Thyroid gland (tissue), 4 donors: ENCODE measurements at regions not wholly inside any gene's neighbourhood (a gene's known extent, or its start where the extent isn't known, plus 50 kb on each side); places are given as distances from the start of the nearest gene placed in this dataset.

ENCODE experiments used
- DNase-seq, 2 donors: peaks; one replicate each; pipeline ENCODE4 v3.0.0-alpha.2; 2019
- H3K27ac ChIP-seq, 3 donors: fragments of 200-600 bp; sonication (generic); 1 replicate in 2 of 3; 2 replicates in 1 of 3; pipeline ENCODE4 v1.5.1; 2016 to 2019; ENCODE audit warnings: mild to moderate bottlenecking in 1 of 3, moderate library complexity in 1 of 3
- H3K27me3 ChIP-seq: fragments of 200-600 bp; sonication (generic); one replicate; pipeline ENCODE4 v1.5.1; 2019
- H3K36me3 ChIP-seq, 2 donors: fragments of 200-600 bp; sonication (generic); one replicate each; pipeline ENCODE4 v1.5.1; 2016 to 2019
- H3K4me1 ChIP-seq, 2 donors: fragments of 200-600 bp; sonication (generic); one replicate each; pipeline ENCODE4 v1.5.1; 2017 to 2019
- H3K4me3 ChIP-seq, 3 donors: fragments of 200-600 bp; sonication (generic); replicated peaks in 1 of 3; 1 replicate in 2 of 3; 2 replicates in 1 of 3; pipeline ENCODE4 v1.5.1; 2016; ENCODE audit warnings: mild to moderate bottlenecking in 1 of 3
- H3K9me3 ChIP-seq: fragments of 200-600 bp; sonication (generic); one replicate; pipeline ENCODE4 v1.5.1; 2017
- POLR2A ChIP-seq, 2 donors: fragments of 450-650 bp; IDR thresholded peaks; one replicate each; pipeline ENCODE4 v1.6.1; 2017; ENCODE audit warnings: antibody characterized with exemption in 2 of 2, mild to moderate bottlenecking in 2 of 2, moderate library complexity in 1 of 2
- WGBS, 2 donors: methylation state at CpG; one replicate each; pipeline ENCODE4 v1.1.5; 2017; 5-methylcytosine and 5-hydroxymethylcytosine counted together
- intact Hi-C: fragments of 100-400 bp; cut with DNase I; formaldehyde crosslinking; loops from one replicate; pipeline ENCODE4 v1.15.1; 2023
- TF ChIP-seq, protein P1 (sequence below), 6 experiments: fragments of 200-600 bp in 3 of 6; fragments of 450-650 bp in 3 of 6; sonication (generic) in 3 of 6; IDR thresholded peaks; one replicate each; pipeline ENCODE4 v1.5.1; 2016 to 2019; ENCODE audit warnings: antibody characterized with exemption in 6 of 6, mild to moderate bottlenecking in 2 of 6, inconsistent platforms in 1 of 6, moderate library complexity in 1 of 6

GRCh38 chr13:79709471-79709870 is 228.5 kb downstream of the NDFIP2 start:
- TF ChIP-seq POLR2A (IDR thresholded peaks at IDR 0.05), result no peak
- TF ChIP-seq, protein P1, sequence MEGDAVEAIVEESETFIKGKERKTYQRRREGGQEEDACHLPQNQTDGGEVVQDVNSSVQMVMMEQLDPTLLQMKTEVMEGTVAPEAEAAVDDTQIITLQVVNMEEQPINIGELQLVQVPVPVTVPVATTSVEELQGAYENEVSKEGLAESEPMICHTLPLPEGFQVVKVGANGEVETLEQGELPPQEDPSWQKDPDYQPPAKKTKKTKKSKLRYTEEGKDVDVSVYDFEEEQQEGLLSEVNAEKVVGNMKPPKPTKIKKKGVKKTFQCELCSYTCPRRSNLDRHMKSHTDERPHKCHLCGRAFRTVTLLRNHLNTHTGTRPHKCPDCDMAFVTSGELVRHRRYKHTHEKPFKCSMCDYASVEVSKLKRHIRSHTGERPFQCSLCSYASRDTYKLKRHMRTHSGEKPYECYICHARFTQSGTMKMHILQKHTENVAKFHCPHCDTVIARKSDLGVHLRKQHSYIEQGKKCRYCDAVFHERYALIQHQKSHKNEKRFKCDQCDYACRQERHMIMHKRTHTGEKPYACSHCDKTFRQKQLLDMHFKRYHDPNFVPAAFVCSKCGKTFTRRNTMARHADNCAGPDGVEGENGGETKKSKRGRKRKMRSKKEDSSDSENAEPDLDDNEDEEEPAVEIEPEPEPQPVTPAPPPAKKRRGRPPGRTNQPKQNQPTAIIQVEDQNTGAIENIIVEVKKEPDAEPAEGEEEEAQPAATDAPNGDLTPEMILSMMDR (IDR thresholded peaks at IDR 0.05), result no peak
- no peak for DNase-seq
- no peaks in the 10 kb centered on the region for H3K36me3 ChIP-seq
- no peak overlapping the region for H3K4me3 ChIP-seq
- no peaks in the 10 kb centered on the region for H3K9me3 ChIP-seq
- H3K27ac ChIP-seq, result no peak overlapping the region
- WGBS, 2 donors, result 70 to 84% methylated on average over 2 of the region's 2 CpGs
- peaks cover 0 to 7% of the 10 kb centered on the region in 2 donors for H3K4me1 ChIP-seq
- no peaks in the 10 kb centered on the region for H3K27me3 ChIP-seq
- intact Hi-C loops, result no loop called here

- H3K27ac ChIP-seq, result no peak overlapping the region
- WGBS, 2 donors, result 95% methylated on average over 1 of the region's 1 CpG
- H3K4me1 ChIP-seq, result no peaks in the 10 kb centered on the region
These were observed 222.8 kb downstream of the NDFIP2 start for GRCh38 chr13:79703772-79704171.

GRCh38 chr13:79695754-79696153 is 214.8 kb downstream of the NDFIP2 start:
- Histone ChIP-seq H3K4me1 (peaks cover 0 to 6% of the 10 kb centered on the region in 2 donors), H3K27ac (no peak overlapping the region), H3K36me3 (no peaks in the 10 kb centered on the region), H3K9me3 (no peaks in the 10 kb centered on the region), H3K27me3 (no peaks in the 10 kb centered on the region), H3K4me3 (no peak overlapping the region)
- TF ChIP-seq, protein P1 (IDR thresholded peaks at IDR 0.05), result no peak
- TF ChIP-seq POLR2A (IDR thresholded peaks at IDR 0.05), result no peak
- no peak for DNase-seq
- intact Hi-C loops, result no loop called here
- 96 to 98% methylated on average over 2 of the region's 2 CpGs for WGBS, 2 donors

More at GRCh38 chr13:79703772-79704171, 222.8 kb downstream of the NDFIP2 start:
- Histone ChIP-seq H3K9me3 (no peaks in the 10 kb centered on the region), H3K36me3 (no peaks in the 10 kb centered on the region), H3K4me3 (no peak overlapping the region), H3K27me3 (no peaks in the 10 kb centered on the region)
- intact Hi-C loops, result no loop called here
- no peak for DNase-seq
- TF ChIP-seq POLR2A (IDR thresholded peaks at IDR 0.05), result no peak
- TF ChIP-seq, protein P1 (IDR thresholded peaks at IDR 0.05), result no peak

GRCh38 chr13:79692846-79693245 is 211.9 kb downstream of the NDFIP2 start:
- Histone ChIP-seq H3K9me3 (no peaks in the 10 kb centered on the region), H3K36me3 (no peaks in the 10 kb centered on the region), H3K27me3 (no peaks in the 10 kb centered on the region), H3K4me1 (peaks cover 0 to 15% of the 10 kb centered on the region in 2 donors), H3K4me3 (no peak overlapping the region), H3K27ac (no peak overlapping the region)
- DNase-seq, result no peak
- 87 to 91% methylated on average over 1 of the region's 1 CpG for WGBS, 2 donors
- intact Hi-C loops, result no loop called here
- no peak for TF ChIP-seq POLR2A (IDR thresholded peaks at IDR 0.05)
- TF ChIP-seq, protein P1 (IDR thresholded peaks at IDR 0.05), result no peak

DNA sequence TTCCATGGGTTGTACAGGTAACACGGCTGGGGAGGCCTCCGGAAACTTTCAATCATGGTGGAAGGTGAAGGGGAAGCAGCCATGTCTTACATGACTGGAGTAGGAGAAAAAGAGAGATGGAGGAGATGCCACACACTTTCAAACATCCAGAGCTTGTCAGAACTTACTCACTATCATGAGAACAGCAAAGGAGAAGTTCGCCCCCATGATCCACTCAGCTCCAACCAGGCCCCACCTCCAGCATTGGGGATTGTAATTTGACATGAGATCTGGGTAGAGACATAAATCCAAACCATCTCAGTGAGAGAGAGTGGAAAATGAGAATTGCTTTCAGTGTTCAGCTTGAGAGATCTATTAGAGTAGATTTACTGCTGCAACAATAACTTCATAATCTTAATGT is 210.9 kb downstream of the NDFIP2 start:
- WGBS, 2 donors, result 91 to 94% methylated on average over 3 of the region's 3 CpGs
- Histone ChIP-seq H3K4me3 (no peak overlapping the region), H3K27me3 (no peaks in the 10 kb centered on the region), H3K27ac (no peak overlapping the region), H3K9me3 (no peaks in the 10 kb centered on the region), H3K36me3 (no peaks in the 10 kb centered on the region), H3K4me1 (peaks cover 0 to 15% of the 10 kb centered on the region in 2 donors)
- no peak for DNase-seq
- intact Hi-C loops, result no loop called here
- TF ChIP-seq, protein P1 (IDR thresholded peaks at IDR 0.05), result no peak
- no peak for TF ChIP-seq POLR2A (IDR thresholded peaks at IDR 0.05)
